ENCODE measurements at regions not wholly inside any gene's neighbourhood (a gene's known extent, or its start where the extent isn't known, plus 50 kb on each side); places are given as distances from the start of the nearest gene placed in this dataset.

DNA sequence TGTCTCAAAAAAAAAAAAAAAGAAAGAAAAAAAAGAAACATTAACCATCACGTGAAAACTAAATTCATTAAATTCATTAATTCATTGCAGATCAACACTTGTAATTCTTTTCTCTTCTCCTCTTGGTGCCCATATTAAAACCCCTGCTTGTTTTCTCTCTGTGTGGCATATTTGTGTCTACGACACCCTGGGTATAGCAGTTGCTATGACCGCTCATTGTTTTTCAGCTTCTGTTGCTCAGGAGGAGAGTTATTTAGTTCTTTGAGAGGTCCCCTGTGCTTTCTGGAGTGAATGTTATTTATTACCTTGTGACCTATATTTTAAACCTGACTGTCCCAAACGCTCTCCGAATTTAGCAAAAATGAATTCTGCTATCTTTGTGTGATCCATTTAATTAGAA, 62.3 kb upstream of the CLMP start:
- TF ChIP-seq EZH2 (IDR thresholded peaks at IDR 0.05), result no peak
- TF ChIP-seq POLR2AphosphoS5 (IDR thresholded peaks at IDR 0.05; ENCODE audit: borderline replicate concordance, low read depth, low read length), result no peak

All from SK-N-MC (cell line).